Left cardiac atrium (tissue), 4 donors: ENCODE measurements at regions not wholly inside any gene's neighbourhood (a gene's known extent, or its start where the extent isn't known, plus 50 kb on each side); places are given as distances from the start of the nearest gene placed in this dataset.

Experiments used
- ATAC-seq, 2 donors: fragments of 200-7000 bp; cut with Tn5 transposase; one replicate each; pipeline ENCODE4 v1.9.1; 2020; ENCODE audit warnings: mild to moderate bottlenecking in 2 of 2, moderate library complexity in 2 of 2
- DNase-seq: peaks from one replicate; pipeline ENCODE4 v3.0.0-alpha.2; 2020
- intact Hi-C, 2 donors: fragments of 100-400 bp; cut with DNase I; formaldehyde crosslinking; loops; one replicate each; pipeline versions ENCODE4 v1.14.1 to v1.15.1; 2022 to 2023
- donor health status: DM: no; HTN: yes; CAD: no.
- donor health status: DM: no; HTN: yes; CAD: no; lungs with severe emphysema.
- donor health status: DM: yes; HTN: yes; CAD: no.
- donor health status: Dilated cardiomyopathy.

DNA sequence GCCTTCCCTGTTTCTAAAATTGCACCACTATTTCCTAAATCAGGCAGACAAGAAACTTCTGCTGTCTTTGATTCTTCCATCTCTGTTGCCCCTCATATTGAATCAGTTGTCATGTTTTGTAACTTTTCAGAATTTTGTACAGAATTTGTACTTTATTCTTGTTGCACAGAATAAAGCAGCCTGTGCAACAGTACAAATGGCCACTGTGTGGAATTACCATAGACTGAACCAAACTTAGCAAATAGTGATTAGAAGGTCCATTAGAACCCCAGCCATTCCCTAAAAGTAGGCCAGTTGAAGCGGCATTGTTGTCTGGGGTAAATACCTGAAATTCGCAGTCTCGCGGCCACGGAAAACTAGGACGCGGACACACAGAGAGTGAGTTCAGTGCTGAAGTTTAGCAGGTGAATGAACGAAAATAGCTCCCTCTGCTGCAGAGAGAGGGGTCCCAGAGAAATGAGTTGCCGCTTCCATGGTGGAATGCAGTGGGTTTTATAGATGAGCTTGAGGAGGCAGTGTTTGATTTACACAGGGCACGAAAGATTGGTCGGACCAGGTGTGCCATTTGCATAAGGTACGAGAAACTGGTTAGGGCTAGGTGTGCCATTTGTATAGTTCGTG lies 71.8 kb downstream of the C4orf33 start:
- ATAC-seq, result peak; percentile 30 to 44
- DNase-seq, result no peak
- intact Hi-C loops, result no loop called here

DNA sequence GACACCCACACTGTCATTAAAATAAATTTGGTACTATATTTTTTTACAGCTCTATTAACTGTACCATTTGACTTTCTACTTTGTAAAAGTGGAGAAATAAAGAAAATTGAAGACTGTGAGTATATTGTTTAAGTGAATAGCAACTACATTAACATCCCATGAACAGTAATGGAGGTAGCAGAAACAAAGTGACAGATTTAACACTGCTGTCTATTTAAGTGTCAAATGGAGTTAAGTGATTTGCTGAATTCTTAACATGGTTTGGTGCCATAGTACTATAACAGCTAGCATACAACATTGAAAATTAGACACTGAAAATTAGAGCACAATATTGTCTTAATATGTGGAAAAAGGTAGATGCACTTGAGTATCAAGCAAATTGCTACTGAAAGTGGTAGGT lies 76.2 kb downstream of the C4orf33 start:
- no peak for ATAC-seq
- DNase-seq, result no peak
- intact Hi-C loops, result no loop called here

GRCh38 chr4:129176864-129177263 lies 80.9 kb downstream of the C4orf33 start:
- ATAC-seq, result no peak
- intact Hi-C loops, result no loop called here
- DNase-seq, result no peak

GRCh38 chr4:129179276-129179675 lies 83.3 kb downstream of the C4orf33 start:
- intact Hi-C loops, result no loop called here
- ATAC-seq (no peak), DNase-seq (no peak)

- DNase-seq (no peak), ATAC-seq (no peak)
- intact Hi-C loops, result no loop called here
These were observed 93.7 kb downstream of the C4orf33 start for GRCh38 chr4:129189630-129190029.

DNA sequence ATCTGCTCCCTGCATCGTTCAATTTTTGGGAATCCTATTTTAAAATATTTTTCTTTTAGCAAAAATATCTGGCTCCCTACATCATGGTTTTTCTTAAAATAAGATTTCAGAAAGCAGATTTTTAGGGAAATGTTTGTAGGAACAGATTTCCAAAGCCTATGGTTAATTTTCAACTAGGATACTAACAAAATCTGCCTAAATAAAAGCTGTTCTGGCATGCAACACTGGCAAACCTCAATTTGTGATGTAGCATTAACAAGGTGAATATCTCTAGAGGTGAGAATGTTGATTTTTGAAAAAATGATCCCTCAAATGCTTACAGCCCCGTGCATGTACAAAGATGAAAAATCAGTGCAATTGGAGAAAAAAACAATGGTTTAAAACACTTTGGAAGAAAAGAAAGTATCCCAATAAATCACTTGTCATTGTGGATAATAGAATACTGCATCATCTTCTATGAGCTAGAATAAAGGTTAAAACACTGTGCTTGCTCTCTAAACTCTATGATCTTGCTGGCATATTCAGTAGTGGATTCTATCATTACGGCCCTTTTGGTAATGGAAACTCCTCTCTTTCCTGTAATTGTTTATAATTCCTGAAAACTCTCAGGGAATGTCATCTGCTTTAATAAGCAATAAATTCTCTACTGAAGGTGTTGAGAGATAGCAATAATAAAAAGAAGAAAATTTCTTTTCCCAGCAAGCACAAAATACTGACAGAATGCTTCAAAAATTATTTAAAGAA lies 97.6 kb downstream of the C4orf33 start:
- no peak for ATAC-seq
- DNase-seq, result no peak
- intact Hi-C loops, result no loop called here

- DNase-seq (no peak), ATAC-seq (no peak)
- intact Hi-C loops, result no loop called here
These were observed 112.5 kb downstream of the C4orf33 start for GRCh38 chr4:129208481-129208880.

DNA sequence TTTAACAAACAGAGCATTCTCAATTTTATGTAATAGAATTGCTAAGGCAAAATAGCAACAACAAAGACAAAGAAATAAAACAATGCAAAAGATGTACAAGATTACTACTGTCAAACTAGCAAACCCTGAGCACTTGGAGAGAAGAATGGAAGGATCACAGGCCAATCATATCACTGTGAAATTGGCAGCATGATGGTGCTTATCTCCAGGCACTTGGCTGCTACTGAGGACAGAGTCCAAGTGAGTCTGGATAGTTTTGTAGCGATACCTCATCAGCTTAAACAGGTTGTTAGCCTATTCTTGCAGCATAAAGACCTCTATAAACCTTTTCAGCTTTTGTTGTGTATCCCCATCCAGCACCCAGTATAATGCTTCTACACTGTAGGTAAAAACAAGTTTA lies 117.7 kb downstream of the C4orf33 start:
- intact Hi-C loops, result no loop called here
- ATAC-seq (peak; percentile 64 to 78), DNase-seq (no peak)

DNA sequence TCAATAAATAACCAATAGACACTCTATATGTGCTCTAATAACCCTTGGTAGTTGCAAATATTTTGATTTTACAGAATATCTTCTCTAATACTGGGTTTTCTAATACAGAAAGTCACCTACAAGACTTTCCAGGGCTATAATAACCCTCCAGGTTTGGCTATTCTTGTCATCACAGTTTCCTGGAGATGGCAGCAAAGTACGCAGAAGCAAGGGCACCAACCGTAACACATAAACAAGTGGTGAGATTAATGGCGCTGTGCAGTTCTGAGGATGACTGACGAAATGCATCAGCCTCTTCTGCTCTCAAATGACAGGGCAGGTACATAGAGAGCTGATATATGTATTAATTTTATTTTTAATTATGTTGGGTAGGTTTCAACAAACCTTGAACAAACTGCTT lies 122.4 kb downstream of the C4orf33 start:
- no peak for DNase-seq
- peak; percentile 55 to 71 for ATAC-seq
- intact Hi-C loops, result loop anchor here in 1 of 2 donors (5.0 kb wide), 1 partner anchor 424 kb away; no protein-coding TSS in a partner anchor

- intact Hi-C loops, result loop anchor here in 1 of 2 donors (5.0 kb wide), 1 partner anchor 423 kb away; no protein-coding TSS in a partner anchor
- DNase-seq (no peak), ATAC-seq (no peak)
These were observed 122.9 kb downstream of the C4orf33 start for GRCh38 chr4:129218897-129219296.

DNA sequence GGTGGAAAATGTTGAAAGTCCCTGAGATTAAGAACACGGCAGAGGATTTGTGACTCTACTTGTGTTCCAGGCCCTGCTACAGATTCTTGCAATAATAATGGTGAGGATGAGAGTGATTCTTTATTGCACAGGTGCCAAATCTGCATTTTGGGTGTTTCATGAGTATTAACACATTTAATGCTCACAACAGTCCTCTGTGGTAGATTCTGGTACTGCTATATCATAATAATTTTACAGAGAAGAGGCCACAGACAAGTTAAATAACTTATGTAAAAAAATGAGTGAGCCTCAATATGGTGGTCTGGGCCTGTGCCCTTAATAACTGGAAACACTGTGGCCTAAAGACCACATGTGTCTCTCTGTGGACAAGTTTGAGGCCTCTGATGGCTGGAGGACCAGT lies 124.3 kb downstream of the C4orf33 start:
- no peak for DNase-seq
- ATAC-seq, result no peak
- intact Hi-C loops, result no loop called here

GRCh38 chr4:129223945-129224344 lies 128.0 kb downstream of the C4orf33 start:
- no peak for DNase-seq

GRCh38 chr4:129230846-129231245 lies 134.9 kb downstream of the C4orf33 start:
- ATAC-seq, result no peak
- intact Hi-C loops, result no loop called here
- no peak for DNase-seq

More at GRCh38 chr4:129223945-129224344, 128.0 kb downstream of the C4orf33 start:
- intact Hi-C loops, result no loop called here
- ATAC-seq, result no peak

GRCh38 chr4:129231945-129232588 lies 136.1 kb downstream of the C4orf33 start:
- peak in 1 of 2 donors; percentile 75 for ATAC-seq
- intact Hi-C loops, result no loop called here
- DNase-seq, result no peak

DNA sequence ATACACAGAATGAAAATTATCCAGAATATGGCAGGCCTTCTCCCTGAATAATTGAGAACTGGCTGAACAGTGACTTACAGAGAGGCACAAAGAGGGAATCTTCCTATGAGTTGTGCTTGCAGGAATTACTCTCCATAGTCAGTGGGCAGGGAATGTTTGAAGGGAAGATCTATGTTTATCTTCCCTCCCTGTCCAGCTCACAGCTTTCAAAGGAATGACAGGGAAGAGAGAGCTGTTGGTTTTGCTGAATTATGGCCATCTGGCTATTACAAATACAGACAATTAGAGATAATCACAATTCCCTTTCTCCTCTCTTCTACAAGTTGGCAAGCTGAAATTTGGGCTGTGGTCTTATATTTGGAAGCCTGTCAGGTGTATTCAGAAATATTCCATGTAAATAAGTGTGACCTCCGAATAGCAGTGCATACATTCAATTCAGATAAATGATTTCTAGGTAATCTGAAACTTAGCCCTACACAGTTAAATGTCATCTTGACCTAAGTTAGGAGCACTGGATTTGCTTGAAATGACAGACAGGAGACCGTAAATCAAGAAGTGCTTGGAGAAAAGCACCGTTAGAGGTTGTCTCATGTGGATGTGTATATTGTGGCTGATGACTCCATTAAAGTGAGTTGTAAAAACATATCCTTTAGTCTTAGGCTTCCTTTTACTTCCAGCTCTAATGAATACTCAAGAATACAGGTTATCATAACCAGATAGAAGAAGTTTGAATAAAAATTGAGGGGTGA lies 136.8 kb downstream of the C4orf33 start:
- DNase-seq (no peak), ATAC-seq (peak in 1 of 2 donors; percentile 31)
- intact Hi-C loops, result no loop called here

- intact Hi-C loops, result no loop called here
- ATAC-seq, result no peak
- no peak for DNase-seq
These were observed 137.7 kb downstream of the C4orf33 start for GRCh38 chr4:129233691-129234090.

GRCh38 chr4:129236351-129236750 lies 140.4 kb downstream of the C4orf33 start:
- ATAC-seq (no peak), DNase-seq (no peak)
- intact Hi-C loops, result no loop called here

DNA sequence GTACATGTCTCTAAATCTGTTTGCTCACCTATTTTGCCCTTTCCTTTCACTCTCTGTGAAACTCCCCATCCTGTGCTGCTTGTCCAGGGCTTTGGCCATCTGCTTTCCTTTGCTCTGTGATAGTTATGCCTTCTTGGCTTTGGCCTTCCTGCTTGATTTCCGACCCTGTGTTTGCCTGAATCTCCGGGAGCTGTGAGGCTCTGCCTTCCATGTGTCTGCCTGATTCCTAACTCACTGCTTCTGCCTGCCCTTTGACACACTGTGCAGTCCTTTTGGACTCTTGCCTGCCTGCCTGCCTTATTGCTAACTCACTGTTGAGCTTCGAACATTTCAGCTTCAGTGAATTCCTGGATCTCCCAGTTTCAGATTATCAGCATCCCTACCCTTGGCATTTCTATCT lies 143.1 kb downstream of the C4orf33 start:
- DNase-seq (no peak), ATAC-seq (peak; percentile 54 to 72)
- intact Hi-C loops, result no loop called here

GRCh38 chr4:129240816-129241215 lies 144.9 kb downstream of the C4orf33 start:
- ATAC-seq (no peak), DNase-seq (no peak)
- intact Hi-C loops, result no loop called here

GRCh38 chr4:129246145-129246544 lies 150.2 kb downstream of the C4orf33 start:
- ATAC-seq (no peak), DNase-seq (no peak)
- intact Hi-C loops, result no loop called here
